Neural cell (in vitro differentiated cells): ENCODE measurements at regions not wholly inside any gene's neighbourhood (a gene's known extent, or its start where the extent isn't known, plus 50 kb on each side); places are given as distances from the start of the nearest gene placed in this dataset.

Source experiments
- EP300 ChIP-seq: fragments of 450-650 bp; conservative IDR thresholded peaks from 2 replicates; pipeline ENCODE4 v1.6.1; 2014; ENCODE audit warnings: antibody characterized with exemption, mild to moderate bottlenecking, moderate library complexity; ENCODE audit not compliant: poor library complexity, severe bottlenecking
- EZH2 ChIP-seq: fragments of 200-600, 300-800 bp; shearing (Covaris generic), sonication (generic); IDR thresholded peaks from 2 replicates; pipeline ENCODE4 v1.6.1; 2014; ENCODE audit warnings: antibody characterized with exemption, low read length, borderline replicate concordance, mild to moderate bottlenecking; ENCODE audit not compliant: insufficient read depth, poor library complexity, severe bottlenecking
- MXI1 ChIP-seq: fragments of 450-650 bp; conservative IDR thresholded peaks from 2 replicates; pipeline ENCODE4 v1.6.1; 2014; ENCODE audit warnings: antibody characterized with exemption, mild to moderate bottlenecking; ENCODE audit not compliant: poor library complexity, severe bottlenecking
- POLR2AphosphoS5 ChIP-seq: IDR thresholded peaks from 2 replicates; pipeline ENCODE4 v1.6.1; 2012
- RAD21 ChIP-seq: fragments of 450-650 bp; conservative IDR thresholded peaks from 2 replicates; pipeline ENCODE4 v1.6.1; 2014; ENCODE audit warnings: antibody characterized with exemption, mild to moderate bottlenecking, moderate library complexity
- TAF1 ChIP-seq: IDR thresholded peaks from 2 replicates; pipeline ENCODE4 v1.6.1; 2012; ENCODE audit warnings: low read depth
- TF ChIP-seq, protein P1 (sequence below): fragments of 450-650 bp; IDR thresholded peaks from 2 replicates; pipeline ENCODE4 v1.5.1; 2014; ENCODE audit warnings: antibody characterized with exemption, mild to moderate bottlenecking, moderate library complexity; ENCODE audit not compliant: poor library complexity, severe bottlenecking

DNA sequence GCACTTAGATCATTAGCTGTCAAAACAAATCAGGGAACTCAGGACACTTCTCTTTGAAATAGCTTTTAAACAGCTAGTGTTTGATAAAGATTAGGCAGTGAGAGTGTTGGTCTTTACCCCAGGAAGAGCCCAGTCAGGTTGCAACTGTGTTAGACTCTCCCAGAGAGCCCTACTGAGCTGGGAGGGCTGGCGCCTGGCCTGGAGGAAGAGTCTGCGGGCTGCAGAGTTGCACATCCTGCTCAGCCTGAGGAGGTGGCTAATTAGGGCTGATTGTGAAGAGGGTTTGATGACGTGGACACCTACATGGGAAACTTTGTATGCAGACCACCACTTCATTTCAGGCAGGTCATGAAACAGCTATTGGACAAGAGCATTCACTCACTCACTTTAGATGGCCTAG, 112.0 kb downstream of the TMEM174 start:
- TF ChIP-seq, protein P1, sequence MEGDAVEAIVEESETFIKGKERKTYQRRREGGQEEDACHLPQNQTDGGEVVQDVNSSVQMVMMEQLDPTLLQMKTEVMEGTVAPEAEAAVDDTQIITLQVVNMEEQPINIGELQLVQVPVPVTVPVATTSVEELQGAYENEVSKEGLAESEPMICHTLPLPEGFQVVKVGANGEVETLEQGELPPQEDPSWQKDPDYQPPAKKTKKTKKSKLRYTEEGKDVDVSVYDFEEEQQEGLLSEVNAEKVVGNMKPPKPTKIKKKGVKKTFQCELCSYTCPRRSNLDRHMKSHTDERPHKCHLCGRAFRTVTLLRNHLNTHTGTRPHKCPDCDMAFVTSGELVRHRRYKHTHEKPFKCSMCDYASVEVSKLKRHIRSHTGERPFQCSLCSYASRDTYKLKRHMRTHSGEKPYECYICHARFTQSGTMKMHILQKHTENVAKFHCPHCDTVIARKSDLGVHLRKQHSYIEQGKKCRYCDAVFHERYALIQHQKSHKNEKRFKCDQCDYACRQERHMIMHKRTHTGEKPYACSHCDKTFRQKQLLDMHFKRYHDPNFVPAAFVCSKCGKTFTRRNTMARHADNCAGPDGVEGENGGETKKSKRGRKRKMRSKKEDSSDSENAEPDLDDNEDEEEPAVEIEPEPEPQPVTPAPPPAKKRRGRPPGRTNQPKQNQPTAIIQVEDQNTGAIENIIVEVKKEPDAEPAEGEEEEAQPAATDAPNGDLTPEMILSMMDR: no peak
- TF ChIP-seq EP300 (no peak), EZH2 (no peak), MXI1 (no peak), RAD21 (no peak), POLR2AphosphoS5 (no peak), TAF1 (no peak)
